ENCODE measurements at regions not wholly inside any gene's neighbourhood (a gene's known extent, or its start where the extent isn't known, plus 50 kb on each side); places are given as distances from the start of the nearest gene placed in this dataset.

- no peak for DNase-seq (ENCODE audit: low read depth in 3 of 3)
Observed at GRCh38 chrX:6906608-6907007, 240.9 kb upstream of the STS start.

- no peak for DNase-seq (ENCODE audit: low read depth in 3 of 3)
Observed at GRCh38 chrX:6904156-6904555, 243.4 kb upstream of the STS start.

GRCh38 chrX:6898371-6898770 is 249.1 kb upstream of the STS start:
- no peak for DNase-seq (ENCODE audit: low read depth in 3 of 3)

- no peak for DNase-seq (ENCODE audit: low read depth in 3 of 3)
Observed at GRCh38 chrX:6891404-6891803, 256.1 kb upstream of the STS start.

GRCh38 chrX:6890544-6891261 is 256.8 kb upstream of the STS start:
- DNase-seq (ENCODE audit: low read depth in 3 of 3): no peak

GRCh38 chrX:6885909-6886308 is 261.6 kb upstream of the STS start:
- no peak for DNase-seq (ENCODE audit: low read depth in 3 of 3)

- no peak for DNase-seq (ENCODE audit: low read depth in 3 of 3)
Observed at GRCh38 chrX:6885396-6885795, 262.1 kb upstream of the STS start.

GRCh38 chrX:6861456-6861855 is 286.1 kb upstream of the STS start:
- no peak for DNase-seq (ENCODE audit: low read depth in 3 of 3)

GRCh38 chrX:6857749-6858148 is 289.8 kb upstream of the STS start:
- no peak for DNase-seq (ENCODE audit: low read depth in 3 of 3)

- no peak for DNase-seq (ENCODE audit: low read depth in 3 of 3)
Observed at GRCh38 chrX:6856471-6856870, 291.0 kb upstream of the STS start.

GRCh38 chrX:6852869-6853268 is 294.6 kb upstream of the STS start:
- no peak for DNase-seq (ENCODE audit: low read depth in 3 of 3)

- DNase-seq (ENCODE audit: low read depth in 3 of 3): no peak
Observed at GRCh38 chrX:6852121-6852520, 295.4 kb upstream of the STS start.

GRCh38 chrX:6851140-6851539 is 296.4 kb upstream of the STS start:
- DNase-seq (ENCODE audit: low read depth in 3 of 3): no peak

- DNase-seq (ENCODE audit: low read depth in 3 of 3): no peak
Observed at GRCh38 chrX:6849716-6850414, 297.6 kb upstream of the STS start.

GRCh38 chrX:6832619-6833018 is 297.7 kb upstream of the VCX3A start:
- no peak for DNase-seq (ENCODE audit: low read depth in 3 of 3)

GRCh38 chrX:6826856-6827255 is 291.9 kb upstream of the VCX3A start:
- DNase-seq (ENCODE audit: low read depth in 3 of 3): no peak

GRCh38 chrX:6821730-6822129 is 286.8 kb upstream of the VCX3A start:
- no peak for DNase-seq (ENCODE audit: low read depth in 3 of 3)

GRCh38 chrX:6813836-6814370 is 279.0 kb upstream of the VCX3A start:
- DNase-seq (ENCODE audit: low read depth in 3 of 3): no peak

GRCh38 chrX:6812087-6812486 is 277.2 kb upstream of the VCX3A start:
- no peak for DNase-seq (ENCODE audit: low read depth in 3 of 3)

- no peak for DNase-seq (ENCODE audit: low read depth in 3 of 3)
Observed at GRCh38 chrX:6810776-6811175, 275.9 kb upstream of the VCX3A start.

- no peak for DNase-seq (ENCODE audit: low read depth in 3 of 3)
Observed at GRCh38 chrX:6803607-6804006, 268.7 kb upstream of the VCX3A start.

GRCh38 chrX:6793000-6793399 is 258.1 kb upstream of the VCX3A start:
- DNase-seq (ENCODE audit: low read depth in 3 of 3): no peak

- DNase-seq (ENCODE audit: low read depth in 3 of 3): no peak
Observed at GRCh38 chrX:6783912-6784311, 249.0 kb upstream of the VCX3A start.

Measured in stimulated activated CD4-positive, alpha-beta T cell treated with anti-CD3 and anti-CD28 coated beads, TNF-alpha, amount 100 ng/mL, for 48 hours (primary cell).